T-cell (primary cell): ENCODE measurements at regions not wholly inside any gene's neighbourhood (a gene's known extent, or its start where the extent isn't known, plus 50 kb on each side); places are given as distances from the start of the nearest gene placed in this dataset.

Experiments
- ATAC-seq, 4 experiments: fragments of 200-7000 bp in 3 of 4; fragments of 150-1000 bp in 1 of 4; cut with Tn5 transposase; replicated peaks in 1 of 4; 1 replicate in 3 of 4; 2 replicates in 1 of 4; pipeline ENCODE4 v1.10.0; 2021; ENCODE audit warnings: moderate library complexity in 3 of 4, mild to moderate bottlenecking in 2 of 4, moderate number of reproducible peaks in 1 of 4
- CTCF ChIA-PET, 2 donors: fragments of 300-600 bp; sonication (Branson Sonifier 250); formaldehyde crosslinking; loops; one replicate each; lab custom pipeline; 2022; ENCODE audit warnings: antibody characterized with exemption in 2 of 2; lab: Charles Lee
- POLR2A ChIA-PET, 2 donors: fragments of 300-600 bp; sonication (Branson Sonifier 250); formaldehyde crosslinking; loops; one replicate each; lab custom pipeline; 2022; ENCODE audit warnings: antibody characterized with exemption in 2 of 2; lab: Charles Lee
- DNase-seq, 35 experiments: peaks; one replicate each; pipeline versions ENCODE4 v3.0.0 to v3.0.0-alpha.2; 2013 to 2023
- H3K27ac ChIP-seq: one replicate; pipeline ENCODE4 v1.5.1; 2013; ENCODE audit warnings: low read length
- H3K27me3 ChIP-seq, 2 experiments: replicated peaks in 1 of 2; 1 replicate in 1 of 2; 2 replicates in 1 of 2; pipeline versions ENCODE4 v1.6.1 to v1.7.0; 2013; ENCODE audit warnings: low read length in 1 of 2, mixed read lengths in 1 of 2; ENCODE audit not compliant: control insufficient read depth in 2 of 2, insufficient read depth in 2 of 2; ENCODE audit errors: extremely low read depth in 1 of 2
- H3K36me3 ChIP-seq, 2 donors: 1 replicate in 1 of 2; 2 replicates in 1 of 2; pipeline versions ENCODE4 v1.6.1 to v1.7.0; 2013; ENCODE audit warnings: low read length in 1 of 2; ENCODE audit not compliant: control insufficient read depth in 2 of 2, insufficient read depth in 1 of 2; ENCODE audit errors: extremely low read depth in 1 of 2
- H3K4me1 ChIP-seq, 2 experiments: 1 replicate in 1 of 2; 2 replicates in 1 of 2; pipeline versions ENCODE4 v1.6.1 to v1.7.0; 2013; ENCODE audit warnings: low read length in 2 of 2, mixed read lengths in 1 of 2; ENCODE audit not compliant: insufficient read depth in 2 of 2, control insufficient read depth in 1 of 2; ENCODE audit errors: extremely low read depth in 1 of 2
- H3K4me3 ChIP-seq, 2 donors: 1 replicate in 1 of 2; 2 replicates in 1 of 2; pipeline versions ENCODE4 v1.5.1 to v1.7.0; 2013; ENCODE audit warnings: mild to moderate bottlenecking in 2 of 2, low read length in 1 of 2, moderate library complexity in 1 of 2; ENCODE audit not compliant: control insufficient read depth in 1 of 2; ENCODE audit errors: extremely low read depth in 1 of 2
- H3K9me3 ChIP-seq: 2 replicates; pipeline ENCODE4 v1.7.0; 2013
- H3K27ac Mint-ChIP-seq, 2 donors: one replicate each; pipeline ENCODE4 v1.8.0; 2020 to 2021; ENCODE audit warnings: mild to moderate bottlenecking in 2 of 2, mixed read lengths in 2 of 2
- H3K27me3 Mint-ChIP-seq, 2 donors: one replicate each; pipeline ENCODE4 v1.8.0; 2021 to 2022; ENCODE audit warnings: mixed read lengths in 2 of 2
- H3K36me3 Mint-ChIP-seq: one replicate; pipeline ENCODE4 v1.8.0; 2021; ENCODE audit warnings: mixed read lengths
- H3K4me1 Mint-ChIP-seq, 3 donors: one replicate each; pipeline ENCODE4 v1.8.0; 2020 to 2022; ENCODE audit warnings: mixed read lengths in 3 of 3, mild to moderate bottlenecking in 1 of 3
- H3K4me3 Mint-ChIP-seq, 3 donors: one replicate each; pipeline ENCODE4 v1.8.0; 2020 to 2022; ENCODE audit warnings: mild to moderate bottlenecking in 3 of 3, mixed read lengths in 3 of 3, moderate library complexity in 3 of 3
- H3K9me3 Mint-ChIP-seq, 3 donors: one replicate each; pipeline ENCODE4 v1.8.0; 2020 to 2022; ENCODE audit warnings: mixed read lengths in 3 of 3
- WGBS: methylation state at CpG from one replicate; pipeline ENCODE4 v1.1.5; 2013; ENCODE audit warnings: missing lambda C conversion rate; ENCODE audit not compliant: insufficient coverage; 5-methylcytosine and 5-hydroxymethylcytosine counted together

- Mint-ChIP-seq H3K36me3 (no peaks in the 10 kb centered on the region), H3K9me3 (no peaks in the 10 kb centered on the region), H3K27ac (no peak overlapping the region), H3K4me1 (peaks cover 3 to 12% (median 5%) of the 10 kb centered on the region in 3 donors), H3K4me3 (no peak overlapping the region), H3K27me3 (peaks cover 0 to 4% of the 10 kb centered on the region in 2 donors)
- ChIA-PET POLR2A (no interaction called here), CTCF (interaction anchor here in 1 of 2 donors (0.7 kb wide), 1 partner anchor 290 kb away, joined by 4 read pairs; no protein-coding TSS in a partner anchor)
- H3K27ac ChIP-seq, result no peak overlapping the region
- ATAC-seq (no peak), DNase-seq (no peak)
- no peaks in the 10 kb centered on the region for H3K9me3 ChIP-seq
- no peaks in the 10 kb centered on the region for H3K36me3 ChIP-seq
- H3K27me3 ChIP-seq, result peaks cover 0 to 7% of the 10 kb centered on the region in 2 experiments
- no peak overlapping the region for H3K4me3 ChIP-seq
- no peaks in the 10 kb centered on the region for H3K4me1 ChIP-seq
- no CpG with 5 or more reads among the region's 4 CpGs for WGBS
Measured at GRCh38 chr13:21898459-21898858, 227.6 kb downstream of the FGF9 start.

GRCh38 chr13:21898945-21899344, 228.1 kb downstream of the FGF9 start:
- H3K9me3 Mint-ChIP-seq, result no peaks in the 10 kb centered on the region
- peaks cover 3 to 10% (median 5%) of the 10 kb centered on the region in 3 donors for H3K4me1 Mint-ChIP-seq
- H3K27ac ChIP-seq, result no peak overlapping the region
- no peak for ATAC-seq
- H3K27me3 Mint-ChIP-seq, result peaks cover 0 to 5% of the 10 kb centered on the region in 2 donors
- H3K4me3 ChIP-seq, result no peak overlapping the region
- no peaks in the 10 kb centered on the region for H3K36me3 Mint-ChIP-seq
- ChIA-PET POLR2A (no interaction called here), CTCF (no interaction called here)
- no peak overlapping the region for H3K27ac Mint-ChIP-seq
- peaks cover 0 to 7% of the 10 kb centered on the region in 2 experiments for H3K27me3 ChIP-seq
- 87% methylated on average over 2 of the region's 7 CpGs for WGBS
- H3K9me3 ChIP-seq, result no peaks in the 10 kb centered on the region
- no peak overlapping the region for H3K4me3 Mint-ChIP-seq
- no peak for DNase-seq
- H3K4me1 ChIP-seq, result no peaks in the 10 kb centered on the region
- H3K36me3 ChIP-seq, result no peaks in the 10 kb centered on the region

- ChIA-PET CTCF (no interaction called here), POLR2A (no interaction called here)
- Histone ChIP-seq H3K9me3 (no peaks in the 10 kb centered on the region), H3K27ac (no peak overlapping the region), H3K4me3 (no peak overlapping the region), H3K4me1 (no peaks in the 10 kb centered on the region), H3K27me3 (peaks cover 0 to 3% of the 10 kb centered on the region in 2 experiments), H3K36me3 (no peaks in the 10 kb centered on the region)
- DNase-seq (no peak), ATAC-seq (no peak)
- H3K4me1 Mint-ChIP-seq, result no peaks in the 10 kb centered on the region
- no peaks in the 10 kb centered on the region for H3K36me3 Mint-ChIP-seq
- no peak overlapping the region for H3K4me3 Mint-ChIP-seq
- no peak overlapping the region for H3K27ac Mint-ChIP-seq
- H3K9me3 Mint-ChIP-seq, result no peaks in the 10 kb centered on the region
- WGBS, result no CpG with 5 or more reads among the region's 2 CpGs
- peaks cover 4 to 5% of the 10 kb centered on the region in 2 donors for H3K27me3 Mint-ChIP-seq
Measured at GRCh38 chr13:21901336-21901735, 230.5 kb downstream of the FGF9 start.

GRCh38 chr13:21901811-21902708, 231.2 kb downstream of the FGF9 start:
- Histone ChIP-seq H3K36me3 (no peaks in the 10 kb centered on the region), H3K4me3 (no peak overlapping the region), H3K9me3 (no peaks in the 10 kb centered on the region), H3K27me3 (peaks cover 0 to 3% of the 10 kb centered on the region in 2 experiments), H3K27ac (no peak overlapping the region), H3K4me1 (no peaks in the 10 kb centered on the region)
- peaks cover 4 to 5% of the 10 kb centered on the region in 2 donors for H3K27me3 Mint-ChIP-seq
- no peak overlapping the region for H3K27ac Mint-ChIP-seq
- no peaks in the 10 kb centered on the region for H3K9me3 Mint-ChIP-seq
- H3K4me1 Mint-ChIP-seq, result no peaks in the 10 kb centered on the region
- H3K4me3 Mint-ChIP-seq, result no peak overlapping the region
- WGBS, result 82% methylated on average over 9 of the region's 14 CpGs
- POLR2A ChIA-PET, result no interaction called here
- DNase-seq (no peak), ATAC-seq (no peak)
- H3K36me3 Mint-ChIP-seq, result no peaks in the 10 kb centered on the region
- CTCF ChIA-PET, result no interaction called here

- Mint-ChIP-seq H3K4me3 (no peak overlapping the region), H3K27ac (no peak overlapping the region), H3K36me3 (no peaks in the 10 kb centered on the region), H3K27me3 (peaks cover 4 to 5% of the 10 kb centered on the region in 2 donors), H3K9me3 (no peaks in the 10 kb centered on the region), H3K4me1 (no peaks in the 10 kb centered on the region)
- no peaks in the 10 kb centered on the region for H3K9me3 ChIP-seq
- WGBS, result 85% methylated on average over 4 of the region's 8 CpGs
- H3K4me3 ChIP-seq, result no peak overlapping the region
- no peaks in the 10 kb centered on the region for H3K4me1 ChIP-seq
- peaks cover 0 to 3% of the 10 kb centered on the region in 2 experiments for H3K27me3 ChIP-seq
- CTCF ChIA-PET, result no interaction called here
- ATAC-seq, result no peak
- no peak overlapping the region for H3K27ac ChIP-seq
- DNase-seq, result no peak
- POLR2A ChIA-PET, result no interaction called here
- no peaks in the 10 kb centered on the region for H3K36me3 ChIP-seq
Measured at GRCh38 chr13:21902709-21903098, 231.8 kb downstream of the FGF9 start.

- Mint-ChIP-seq H3K27me3 (peaks cover 4 to 5% of the 10 kb centered on the region in 2 donors), H3K27ac (peak overlapping the region in 1 of 2 donors; percentile 10), H3K36me3 (no peaks in the 10 kb centered on the region), H3K4me1 (no peaks in the 10 kb centered on the region), H3K9me3 (no peaks in the 10 kb centered on the region), H3K4me3 (no peak overlapping the region)
- POLR2A ChIA-PET, result no interaction called here
- no peaks in the 10 kb centered on the region for H3K4me1 ChIP-seq
- H3K36me3 ChIP-seq, result no peaks in the 10 kb centered on the region
- H3K9me3 ChIP-seq, result no peaks in the 10 kb centered on the region
- H3K27me3 ChIP-seq, result no peaks in the 10 kb centered on the region
- no peak for ATAC-seq
- CTCF ChIA-PET, result no interaction called here
- H3K27ac ChIP-seq, result no peak overlapping the region
- no peak overlapping the region for H3K4me3 ChIP-seq
- DNase-seq, result no peak
- WGBS, result 40% methylated on average over 1 of the region's 5 CpGs
Measured at GRCh38 chr13:21905486-21905885, 234.6 kb downstream of the FGF9 start.
